ENCODE measurements at regions not wholly inside any gene's neighbourhood (a gene's known extent, or its start where the extent isn't known, plus 50 kb on each side); places are given as distances from the start of the nearest gene placed in this dataset.
"Not testable (repeated sequence)": the region's sequence is repeated elsewhere in the genome, so short reads cannot be mapped to it uniquely, and the experiment has no call there.

- not testable (repeated sequence) for DNase-seq
Observed at GRCh38 chr12:82634495-82635258, 52.0 kb upstream of the TMTC2 start.

GRCh38 chr12:82635263-82635662, 51.4 kb upstream of the TMTC2 start:
- no peak for DNase-seq
